Neuronal stem cell (in vitro differentiated cells): ENCODE measurements at regions not wholly inside any gene's neighbourhood (a gene's known extent, or its start where the extent isn't known, plus 50 kb on each side); places are given as distances from the start of the nearest gene placed in this dataset.
"Not testable (repeated sequence)": the region's sequence is repeated elsewhere in the genome, so short reads cannot be mapped to it uniquely, and the experiment has no call there.

Source experiments
- DNase-seq: peaks from one replicate; pipeline ENCODE4 v3.0.0-alpha.2; 2013; ENCODE audit warnings: low spot score
- H2AFZ ChIP-seq: one replicate; pipeline ENCODE4 v1.6.1; 2013; ENCODE audit warnings: mild to moderate bottlenecking, low read length, inconsistent platforms
- H2AK5ac ChIP-seq: 2 replicates; pipeline ENCODE4 v1.6.1; 2013; ENCODE audit warnings: low read depth, mild to moderate bottlenecking, inconsistent platforms, low read length, moderate library complexity, mixed read lengths
- H2BK120ac ChIP-seq: 2 replicates; pipeline ENCODE4 v1.6.1; 2013; ENCODE audit warnings: low read depth, mild to moderate bottlenecking, inconsistent platforms, low read length, moderate library complexity, mixed read lengths
- H2BK12ac ChIP-seq: one replicate; pipeline ENCODE4 v1.6.1; 2013; ENCODE audit warnings: low read length, inconsistent platforms
- H2BK15ac ChIP-seq: 2 replicates; pipeline ENCODE4 v1.6.1; 2013; ENCODE audit warnings: mild to moderate bottlenecking, low read length, inconsistent platforms, mixed read lengths
- H2BK5ac ChIP-seq: one replicate; pipeline ENCODE4 v1.6.1; 2013; ENCODE audit warnings: inconsistent platforms, mild to moderate bottlenecking, low read length, moderate library complexity
- H3K14ac ChIP-seq: one replicate; pipeline ENCODE4 v1.6.1; 2013; ENCODE audit warnings: low read length, inconsistent platforms
- H3K18ac ChIP-seq: 2 replicates; pipeline ENCODE4 v1.6.1; 2013; ENCODE audit warnings: low read length, inconsistent platforms
- H3K23ac ChIP-seq: 2 replicates; pipeline ENCODE4 v1.6.1; 2013; ENCODE audit warnings: low read depth, mild to moderate bottlenecking, mixed read lengths, low read length, inconsistent platforms; ENCODE audit not compliant: poor library complexity
- H3K27ac ChIP-seq: replicated peaks from 3 replicates; pipeline ENCODE4 v1.5.1; 2013; ENCODE audit warnings: low read length, inconsistent platforms
- H3K27me3 ChIP-seq, 3 experiments: 2 replicates each; pipeline ENCODE4 v1.6.1; 2013; ENCODE audit warnings: low read length in 3 of 3, mild to moderate bottlenecking in 2 of 3, inconsistent platforms in 1 of 3, low read depth in 1 of 3, mixed read lengths in 1 of 3, moderate library complexity in 1 of 3; ENCODE audit not compliant: control insufficient read depth in 3 of 3, insufficient read depth in 3 of 3
- H3K36me3 ChIP-seq, 2 donors: replicated peaks in 1 of 2; 2 replicates each; pipeline ENCODE4 v1.6.1; 2013; ENCODE audit warnings: low read length in 2 of 2; ENCODE audit not compliant: control insufficient read depth in 2 of 2, insufficient read depth in 2 of 2
- H3K4ac ChIP-seq: 2 replicates; pipeline ENCODE4 v1.6.1; 2013; ENCODE audit warnings: inconsistent platforms, mild to moderate bottlenecking, low read length, moderate library complexity
- H3K4me1 ChIP-seq, 2 donors: 1 replicate in 1 of 2; 2 replicates in 1 of 2; pipeline ENCODE4 v1.6.1; 2013; ENCODE audit warnings: low read length in 2 of 2, low read depth in 1 of 2; ENCODE audit not compliant: control insufficient read depth in 2 of 2, insufficient read depth in 1 of 2
- H3K4me2 ChIP-seq: one replicate; pipeline ENCODE4 v1.6.1; 2013; ENCODE audit warnings: mild to moderate bottlenecking, low read length, inconsistent platforms; ENCODE audit not compliant: insufficient read depth, poor library complexity, severe bottlenecking
- H3K4me3 ChIP-seq, 2 donors: 2 replicates each; pipeline ENCODE4 v1.5.1; 2013; ENCODE audit warnings: low read length in 2 of 2, mild to moderate bottlenecking in 2 of 2, inconsistent platforms in 1 of 2, moderate library complexity in 1 of 2
- H3K79me1 ChIP-seq: one replicate; pipeline ENCODE4 v1.6.1; 2013; ENCODE audit warnings: low read depth, mild to moderate bottlenecking, inconsistent platforms, low read length, moderate library complexity
- H3K9ac ChIP-seq: one replicate; pipeline ENCODE4 v1.6.1; 2013; ENCODE audit warnings: mild to moderate bottlenecking, low read depth, low read length, inconsistent platforms; ENCODE audit not compliant: poor library complexity
- H3K9me3 ChIP-seq, 2 donors: replicated peaks in 1 of 2; 2 replicates each; pipeline versions ENCODE3 to v1.6.1; 2013; ENCODE audit warnings: low read length in 2 of 2, mild to moderate bottlenecking in 2 of 2, inconsistent platforms in 1 of 2, low read depth in 1 of 2, mixed read lengths in 1 of 2, moderate library complexity in 1 of 2; ENCODE audit not compliant: control insufficient read depth in 2 of 2, insufficient read depth in 1 of 2
- H4K8ac ChIP-seq: one replicate; pipeline ENCODE4 v1.6.1; 2013; ENCODE audit warnings: low read depth, mild to moderate bottlenecking, inconsistent platforms, low read length, moderate library complexity
- H4K91ac ChIP-seq: one replicate; pipeline ENCODE4 v1.6.1; 2013; ENCODE audit warnings: low read length, low read depth, mild to moderate bottlenecking, inconsistent platforms; ENCODE audit not compliant: poor library complexity
- WGBS, 2 donors: extraction: QIAGEN DNeasy Blood & Tissue Kit; methylation state at CpG; one replicate each; pipeline ENCODE4 v1.1.7; 2013; ENCODE audit warnings: missing lambda C conversion rate in 2 of 2, mixed read lengths in 1 of 2; ENCODE audit not compliant: insufficient read length in 2 of 2, insufficient replicate concordance in 1 of 2; ENCODE audit errors: extremely low coverage in 2 of 2; 5-methylcytosine and 5-hydroxymethylcytosine counted together

DNA sequence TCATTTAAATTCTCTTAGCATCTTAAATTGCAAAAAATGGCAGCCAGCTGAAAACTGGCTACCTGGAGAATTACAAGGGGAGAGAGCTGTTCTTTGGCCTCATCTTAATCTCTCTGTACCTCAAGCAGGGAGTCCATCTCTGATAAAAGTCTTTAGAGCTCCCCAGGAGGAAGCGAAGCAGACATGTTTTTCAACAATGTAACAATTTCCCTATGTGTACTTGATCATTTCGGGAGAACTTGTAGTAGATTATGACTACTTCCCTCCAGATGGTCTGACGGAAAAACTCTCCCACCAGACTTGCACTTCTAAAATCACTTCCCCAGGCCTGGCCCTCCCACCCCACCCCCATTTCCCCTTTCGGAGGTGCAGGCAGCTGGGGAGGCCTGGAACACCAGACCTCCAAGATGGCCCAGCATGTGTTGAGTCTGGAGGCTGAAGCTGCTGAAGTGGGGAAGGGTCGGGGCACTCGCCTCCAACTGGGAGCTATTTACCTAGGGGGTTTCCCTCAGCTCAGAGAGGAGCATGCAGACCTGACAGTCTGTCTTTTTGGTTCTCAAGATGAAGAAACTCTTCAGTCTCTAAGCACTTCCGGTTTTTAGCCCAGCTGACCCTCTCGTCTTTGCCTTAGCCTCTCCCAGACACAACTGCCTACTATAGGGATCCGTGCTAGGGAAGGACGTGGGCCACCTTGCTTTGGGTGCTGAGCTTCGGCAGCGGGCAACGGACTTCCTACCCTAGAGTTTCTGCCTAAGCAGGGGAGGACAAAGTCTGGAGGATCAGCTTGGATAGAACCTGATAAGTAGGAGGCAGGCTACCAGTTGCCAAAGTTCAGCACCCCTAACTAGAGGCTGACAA lies 164.0 kb upstream of the TBL1XR1 start:
- no CpG with 5 or more reads among the region's 13 CpGs for WGBS, 2 donors
- no peak overlapping the region for H2BK15ac ChIP-seq
- DNase-seq: no peak
- H3K4me2 ChIP-seq: no peak overlapping the region
- peak overlapping the region; percentile 21 for H3K14ac ChIP-seq
- no peak overlapping the region for H3K4ac ChIP-seq
- no peaks in the 10 kb centered on the region for H3K9me3 ChIP-seq
- no peaks in the 10 kb centered on the region for H3K36me3 ChIP-seq
- H3K23ac ChIP-seq: no peak overlapping the region
- H4K8ac ChIP-seq: no peak overlapping the region
- H3K18ac ChIP-seq: peak overlapping the region; percentile 61
- no peaks in the 10 kb centered on the region for H3K27me3 ChIP-seq
- H3K27ac ChIP-seq: no peak overlapping the region
- peak overlapping the region; percentile 81 for H2AK5ac ChIP-seq
- H2BK5ac ChIP-seq: no peak overlapping the region
- no peaks in the 10 kb centered on the region for H3K79me1 ChIP-seq
- H2BK120ac ChIP-seq: no peak overlapping the region
- no peak overlapping the region for H2BK12ac ChIP-seq
- H3K9ac ChIP-seq: no peak overlapping the region
- H3K4me3 ChIP-seq: no peak overlapping the region
- peaks cover 30 to 34% of the 10 kb centered on the region in 2 donors for H3K4me1 ChIP-seq
- no peak overlapping the region for H4K91ac ChIP-seq
- H2AFZ ChIP-seq: peak overlapping the region; percentile 6

DNA sequence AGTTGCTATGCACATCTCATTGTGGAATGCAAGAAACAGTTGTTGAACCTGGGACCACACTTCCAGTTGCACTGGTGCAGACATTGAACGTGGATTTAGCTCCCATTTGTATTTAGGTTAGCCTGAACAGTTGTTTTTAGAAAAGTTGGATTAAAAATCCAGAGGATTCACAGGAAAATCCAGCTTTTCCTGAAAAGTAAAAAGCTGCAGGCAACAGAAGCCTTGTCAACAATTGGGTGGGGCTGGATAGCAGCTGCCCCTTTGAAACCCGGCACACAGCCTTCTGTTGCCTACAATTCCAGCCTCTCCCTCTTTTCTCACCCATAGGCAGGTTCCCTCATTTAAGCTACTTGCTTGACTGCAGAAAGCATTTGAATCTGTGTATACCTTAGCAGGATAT lies 165.3 kb upstream of the TBL1XR1 start:
- Histone ChIP-seq H4K8ac (no peak overlapping the region), H4K91ac (no peak overlapping the region), H3K9ac (no peak overlapping the region), H3K9me3 (no peaks in the 10 kb centered on the region), H3K14ac (no peak overlapping the region), H3K27ac (no peak overlapping the region), H2BK12ac (no peak overlapping the region), H3K18ac (no peak overlapping the region), H2BK5ac (no peak overlapping the region), H3K4me3 (no peak overlapping the region), H2AK5ac (no peak overlapping the region), H2AFZ (peak overlapping the region; percentile 51), H2BK15ac (no peak overlapping the region), H3K36me3 (no peaks in the 10 kb centered on the region), H3K27me3 (no peaks in the 10 kb centered on the region), H3K4me2 (no peak overlapping the region), H3K23ac (no peak overlapping the region), H3K79me1 (no peaks in the 10 kb centered on the region), H3K4me1 (peaks cover 25 to 27% of the 10 kb centered on the region in 2 donors), H2BK120ac (no peak overlapping the region), H3K4ac (no peak overlapping the region)
- WGBS, 2 donors: no CpG with 5 or more reads among the region's 2 CpGs
- DNase-seq: no peak

DNA sequence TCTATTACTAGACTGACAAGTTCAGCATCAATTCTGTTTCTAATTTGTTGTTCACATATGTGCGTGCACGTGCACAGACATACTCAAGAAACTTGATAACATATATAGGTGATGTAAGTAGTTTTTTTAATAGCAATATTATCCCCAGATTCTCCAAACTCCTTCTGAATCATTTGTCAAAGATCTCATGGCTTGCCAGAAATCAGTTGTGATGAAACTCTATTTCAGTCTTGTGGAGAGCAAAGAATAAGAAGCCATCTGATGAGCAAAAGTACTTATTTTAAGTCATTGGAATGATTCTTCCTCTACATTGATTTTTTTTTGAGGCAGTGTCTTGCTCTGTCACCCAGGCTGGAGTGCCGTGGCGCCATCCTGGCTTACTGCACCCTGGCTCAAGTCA lies 167.0 kb upstream of the TBL1XR1 start:
- no peak overlapping the region for H3K4me2 ChIP-seq
- H3K4ac ChIP-seq: no peak overlapping the region
- H3K27me3 ChIP-seq: no peaks in the 10 kb centered on the region
- no peaks in the 10 kb centered on the region for H3K79me1 ChIP-seq
- H2BK15ac ChIP-seq: no peak overlapping the region
- no peak overlapping the region for H4K8ac ChIP-seq
- WGBS, 2 donors: no CpG with 5 or more reads among the region's 4 CpGs
- peaks cover 13 to 15% of the 10 kb centered on the region in 2 donors for H3K4me1 ChIP-seq
- H3K14ac ChIP-seq: no peak overlapping the region
- H3K9me3 ChIP-seq: no peaks in the 10 kb centered on the region
- no peak overlapping the region for H2BK12ac ChIP-seq
- DNase-seq: no peak
- H4K91ac ChIP-seq: no peak overlapping the region
- no peak overlapping the region for H2AFZ ChIP-seq
- no peak overlapping the region for H3K9ac ChIP-seq
- no peak overlapping the region for H3K27ac ChIP-seq
- H3K4me3 ChIP-seq: no peak overlapping the region
- no peak overlapping the region for H2BK120ac ChIP-seq
- no peak overlapping the region for H3K18ac ChIP-seq
- no peak overlapping the region for H2BK5ac ChIP-seq
- H2AK5ac ChIP-seq: no peak overlapping the region
- H3K23ac ChIP-seq: no peak overlapping the region
- H3K36me3 ChIP-seq: no peaks in the 10 kb centered on the region

DNA sequence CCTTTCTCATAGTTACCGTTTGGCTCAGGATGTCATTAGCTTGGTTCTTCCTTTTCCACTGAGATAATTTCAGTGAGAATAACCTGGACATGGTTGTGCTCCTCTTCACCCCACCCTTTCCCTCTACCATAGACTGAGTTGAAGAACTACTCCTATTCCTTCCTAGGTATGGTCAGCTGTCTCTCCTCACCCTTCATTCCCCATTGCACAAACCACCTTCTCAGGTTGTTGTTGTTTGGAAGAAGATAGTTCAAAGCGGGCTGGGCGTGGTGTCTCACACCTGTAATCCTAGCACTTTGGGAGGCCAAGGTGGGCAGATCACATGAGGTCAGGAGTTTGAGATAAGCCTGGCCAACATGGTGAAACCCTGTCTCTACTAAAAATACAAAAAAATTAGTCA lies 168.0 kb upstream of the TBL1XR1 start:
- not testable (repeated sequence) for H2BK12ac ChIP-seq, H2BK5ac ChIP-seq, H3K4me2 ChIP-seq, H4K91ac ChIP-seq, H2AK5ac ChIP-seq, H3K4ac ChIP-seq, H2AFZ ChIP-seq, H3K18ac ChIP-seq, H3K4me3 ChIP-seq, H3K9ac ChIP-seq, H3K27me3 ChIP-seq, H3K23ac ChIP-seq, H3K9me3 ChIP-seq, H4K8ac ChIP-seq, H3K14ac ChIP-seq, H2BK15ac ChIP-seq, H3K36me3 ChIP-seq, H3K27ac ChIP-seq, H2BK120ac ChIP-seq, DNase-seq, H3K79me1 ChIP-seq
- no CpG with 5 or more reads among the region's 3 CpGs for WGBS, 2 donors
- peaks cover 10 to 11% of the 10 kb centered on the region in 2 donors for H3K4me1 ChIP-seq
